ENCODE measurements at regions not wholly inside any gene's neighbourhood (a gene's known extent, or its start where the extent isn't known, plus 50 kb on each side); places are given as distances from the start of the nearest gene placed in this dataset.

DNA sequence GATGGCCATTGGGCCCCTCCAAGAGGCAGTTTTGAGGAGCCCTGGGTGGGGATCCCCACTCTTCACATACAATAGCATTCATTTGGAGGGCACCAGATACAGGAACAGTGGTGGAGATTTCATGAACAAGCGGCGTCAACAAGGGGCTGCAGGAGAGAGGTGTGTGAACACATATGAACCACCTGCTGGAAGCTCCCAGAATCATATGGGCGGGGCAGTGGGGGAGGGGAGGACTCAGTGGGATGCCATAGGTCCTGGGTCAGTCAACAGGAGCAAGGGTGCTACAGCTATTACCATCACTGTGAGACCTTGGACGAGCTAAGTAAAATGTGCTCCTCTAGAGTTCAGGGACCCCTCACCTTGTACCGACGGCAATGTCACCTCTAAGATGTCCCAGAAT, 100.4 kb upstream of the IRF2BP2 start:
- in situ Hi-C loops (cut with HindIII; ENCODE audit: low sequenced_read_pairs), result no loop called here
- TF ChIP-seq, protein P1, sequence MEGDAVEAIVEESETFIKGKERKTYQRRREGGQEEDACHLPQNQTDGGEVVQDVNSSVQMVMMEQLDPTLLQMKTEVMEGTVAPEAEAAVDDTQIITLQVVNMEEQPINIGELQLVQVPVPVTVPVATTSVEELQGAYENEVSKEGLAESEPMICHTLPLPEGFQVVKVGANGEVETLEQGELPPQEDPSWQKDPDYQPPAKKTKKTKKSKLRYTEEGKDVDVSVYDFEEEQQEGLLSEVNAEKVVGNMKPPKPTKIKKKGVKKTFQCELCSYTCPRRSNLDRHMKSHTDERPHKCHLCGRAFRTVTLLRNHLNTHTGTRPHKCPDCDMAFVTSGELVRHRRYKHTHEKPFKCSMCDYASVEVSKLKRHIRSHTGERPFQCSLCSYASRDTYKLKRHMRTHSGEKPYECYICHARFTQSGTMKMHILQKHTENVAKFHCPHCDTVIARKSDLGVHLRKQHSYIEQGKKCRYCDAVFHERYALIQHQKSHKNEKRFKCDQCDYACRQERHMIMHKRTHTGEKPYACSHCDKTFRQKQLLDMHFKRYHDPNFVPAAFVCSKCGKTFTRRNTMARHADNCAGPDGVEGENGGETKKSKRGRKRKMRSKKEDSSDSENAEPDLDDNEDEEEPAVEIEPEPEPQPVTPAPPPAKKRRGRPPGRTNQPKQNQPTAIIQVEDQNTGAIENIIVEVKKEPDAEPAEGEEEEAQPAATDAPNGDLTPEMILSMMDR (IDR thresholded peaks at IDR 0.05; ENCODE audit: low read depth, low read length, missing control alignments), result no peak
- no peak overlapping the region for H3K4me3 ChIP-seq (ENCODE audit: low read depth, low read length)
- no peak for DNase-seq (ENCODE audit: low read depth)

DNA sequence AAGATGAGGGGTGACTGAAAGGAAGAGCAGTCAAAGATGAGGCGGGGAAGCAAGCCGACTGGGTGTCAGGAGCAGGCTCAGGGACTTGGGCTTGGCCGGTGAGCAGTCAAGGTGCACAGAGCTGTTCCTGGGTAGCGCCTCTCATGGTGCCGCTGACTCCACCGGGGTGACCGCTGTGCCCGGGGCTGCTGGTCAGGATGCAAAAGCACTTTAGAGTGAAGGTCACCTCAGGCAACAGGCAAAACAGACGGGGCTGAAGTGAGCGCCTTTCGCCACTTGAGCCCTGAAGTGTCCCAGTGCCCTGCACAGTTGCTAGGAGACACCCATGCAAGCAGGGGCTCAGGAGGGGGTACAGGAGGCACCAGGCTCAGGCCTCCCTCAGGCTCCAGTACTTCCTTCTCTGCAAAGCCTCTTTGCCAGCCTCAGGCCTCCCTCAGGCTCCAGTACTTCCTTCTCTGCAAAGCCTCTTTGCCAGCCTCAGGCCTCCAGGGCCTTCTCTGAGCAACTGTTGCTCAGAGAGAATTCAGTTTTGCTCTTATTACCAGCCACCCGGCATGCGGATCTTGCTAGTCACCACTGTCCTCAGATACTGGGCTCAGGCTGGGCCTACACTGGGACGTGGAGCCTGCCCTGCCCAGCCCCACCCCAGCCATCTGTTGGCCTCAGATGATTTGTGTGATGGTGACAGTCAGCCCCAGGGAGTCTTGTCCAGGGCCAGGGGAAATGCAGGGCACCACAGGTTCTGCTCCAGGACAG, 99.7 kb upstream of the IRF2BP2 start:
- TF ChIP-seq, protein P1 (IDR thresholded peaks at IDR 0.05; ENCODE audit: low read depth, low read length, missing control alignments), result no peak
- in situ Hi-C loops (cut with HindIII; ENCODE audit: low sequenced_read_pairs), result loop anchor here (10.0 kb wide), 1 partner anchor 95 kb away; the partner anchor contains the start of gene IRF2BP2
- DNase-seq (ENCODE audit: low read depth), result no peak
- H3K4me3 ChIP-seq (ENCODE audit: low read depth, low read length), result no peak overlapping the region

DNA sequence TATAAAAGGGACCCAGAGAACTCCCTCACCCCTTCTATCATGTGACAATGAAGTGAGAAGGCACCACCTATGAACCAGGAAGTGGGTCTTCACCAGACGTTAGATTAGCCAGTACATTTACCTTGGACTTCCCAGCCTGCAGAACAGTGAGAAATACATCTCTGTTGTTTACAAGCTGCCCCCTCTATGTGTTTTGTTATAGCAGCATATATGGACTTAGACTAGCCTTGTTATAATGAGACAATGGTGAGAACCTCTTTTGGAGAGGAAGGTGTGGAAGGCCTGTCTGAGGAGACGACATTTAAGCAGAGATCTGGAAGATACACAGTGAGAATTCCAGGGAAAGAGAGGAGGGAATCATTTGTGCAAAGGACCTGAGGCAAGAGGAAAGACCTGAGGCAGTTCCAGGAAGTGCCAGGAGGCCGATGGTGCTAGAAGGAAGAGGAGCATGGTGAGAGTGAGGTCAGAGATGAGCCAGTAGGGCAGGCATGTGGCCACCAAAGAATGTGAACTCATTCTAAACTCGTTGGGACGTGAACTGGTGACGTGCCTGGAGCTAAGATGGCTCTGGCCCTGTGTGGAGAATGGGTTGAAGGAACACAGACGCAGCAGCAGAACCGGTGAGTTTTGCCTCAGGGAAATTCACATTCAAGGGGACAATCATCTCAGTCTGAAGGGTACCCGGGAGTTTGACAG, 98.9 kb upstream of the IRF2BP2 start:
- TF ChIP-seq, protein P1 (IDR thresholded peaks at IDR 0.05; ENCODE audit: low read depth, low read length, missing control alignments), result no peak
- no peak for DNase-seq (ENCODE audit: low read depth)
- in situ Hi-C loops (cut with HindIII; ENCODE audit: low sequenced_read_pairs), result loop anchor here (10.0 kb wide), 1 partner anchor 94 kb away; the partner anchor contains the start of gene IRF2BP2
- H3K4me3 ChIP-seq (ENCODE audit: low read depth, low read length), result no peak overlapping the region

DNA sequence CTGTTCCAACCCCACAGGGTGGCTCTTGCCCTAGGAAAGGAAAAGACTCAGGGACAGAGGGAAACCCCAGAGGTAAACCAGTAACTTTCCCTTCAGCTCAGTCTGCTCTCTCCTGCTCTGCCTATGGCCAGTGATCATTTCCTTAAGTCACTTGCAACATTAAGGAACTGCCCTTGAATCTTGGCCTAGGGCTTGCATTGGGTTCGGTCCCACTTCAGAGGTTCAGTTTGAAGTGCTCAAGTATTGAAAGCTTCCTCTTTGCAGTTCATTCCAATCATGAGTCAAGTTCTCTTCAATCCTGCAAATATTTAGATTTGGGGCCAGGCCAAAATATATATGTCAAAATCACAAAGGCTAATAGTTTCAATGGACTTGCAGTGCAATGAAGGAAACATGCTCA, 97.7 kb upstream of the IRF2BP2 start:
- in situ Hi-C loops (cut with HindIII; ENCODE audit: low sequenced_read_pairs), result loop anchor here (10.0 kb wide), 1 partner anchor 93 kb away; the partner anchor contains the start of gene IRF2BP2
- TF ChIP-seq, protein P1 (IDR thresholded peaks at IDR 0.05; ENCODE audit: low read depth, low read length, missing control alignments), result no peak
- no peak overlapping the region for H3K4me3 ChIP-seq (ENCODE audit: low read depth, low read length)
- no peak for DNase-seq (ENCODE audit: low read depth)

DNA sequence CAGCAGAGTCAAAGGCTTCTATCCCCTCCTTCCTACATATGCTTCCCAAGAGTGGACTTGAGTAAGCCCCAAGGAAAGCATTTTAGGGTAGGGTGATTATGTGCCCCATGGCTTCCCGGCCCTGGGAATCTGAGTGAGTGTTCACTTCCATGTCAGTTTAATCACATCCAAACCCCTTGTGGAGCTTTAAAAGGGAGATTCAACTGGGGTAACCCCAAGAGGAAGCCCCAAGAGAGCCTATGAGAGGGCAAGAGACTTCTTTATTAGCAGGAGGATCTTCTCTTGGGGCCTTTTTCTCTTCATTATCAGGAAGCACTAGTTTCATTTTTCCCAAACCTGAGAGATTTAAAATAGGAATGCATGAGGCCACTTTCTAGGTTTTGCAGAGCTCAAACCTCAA, 97.0 kb upstream of the IRF2BP2 start:
- no peak for DNase-seq (ENCODE audit: low read depth)
- in situ Hi-C loops (cut with HindIII; ENCODE audit: low sequenced_read_pairs), result loop anchor here (10.0 kb wide), 1 partner anchor 92 kb away; the partner anchor contains the start of gene IRF2BP2
- H3K4me3 ChIP-seq (ENCODE audit: low read depth, low read length), result no peak overlapping the region
- TF ChIP-seq, protein P1 (IDR thresholded peaks at IDR 0.05; ENCODE audit: low read depth, low read length, missing control alignments), result no peak

DNA sequence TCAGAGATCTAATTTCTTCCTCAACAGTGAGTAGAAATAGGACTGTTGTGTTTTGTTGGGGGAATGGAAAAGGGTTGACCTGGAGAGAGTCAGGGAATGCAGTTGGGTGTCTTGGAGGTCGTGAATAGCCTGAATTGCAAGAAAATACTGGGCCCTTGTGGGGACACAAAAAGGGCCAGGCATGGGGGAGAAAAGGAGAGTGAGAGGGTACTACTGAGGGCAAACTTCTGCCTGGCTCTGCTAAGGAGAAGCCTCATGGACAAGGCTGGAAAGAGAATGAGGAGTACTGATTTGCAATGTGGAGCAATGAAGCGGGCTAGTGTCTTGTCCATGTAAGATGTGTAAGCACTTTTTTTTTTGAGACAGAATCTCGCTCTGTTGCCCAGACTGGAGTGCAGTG, 96.2 kb upstream of the IRF2BP2 start:
- in situ Hi-C loops (cut with HindIII; ENCODE audit: low sequenced_read_pairs), result loop anchor here (10.0 kb wide), 1 partner anchor 91 kb away; the partner anchor contains the start of gene IRF2BP2
- H3K4me3 ChIP-seq (ENCODE audit: low read depth, low read length), result no peak overlapping the region
- TF ChIP-seq, protein P1 (IDR thresholded peaks at IDR 0.05; ENCODE audit: low read depth, low read length, missing control alignments), result no peak
- no peak for DNase-seq (ENCODE audit: low read depth)

Measured in astrocyte of the cerebellum (primary cell).